PC-9 (cell line): ENCODE measurements at regions not wholly inside any gene's neighbourhood (a gene's known extent, or its start where the extent isn't known, plus 50 kb on each side); places are given as distances from the start of the nearest gene placed in this dataset.

ENCODE experiments used
- CTCF ChIP-seq: fragments of 200-600 bp; sonication (generic); conservative IDR thresholded peaks from 2 replicates; pipeline ENCODE4 v1.6.1; 2017; ENCODE audit warnings: mixed run types, antibody characterized with exemption, mild to moderate bottlenecking, moderate library complexity
- EZH2 ChIP-seq: fragments of 200-600 bp; sonication (generic); IDR thresholded peaks from 2 replicates; pipeline ENCODE4 v1.8.0; 2017; ENCODE audit warnings: antibody characterized with exemption, low read depth

DNA sequence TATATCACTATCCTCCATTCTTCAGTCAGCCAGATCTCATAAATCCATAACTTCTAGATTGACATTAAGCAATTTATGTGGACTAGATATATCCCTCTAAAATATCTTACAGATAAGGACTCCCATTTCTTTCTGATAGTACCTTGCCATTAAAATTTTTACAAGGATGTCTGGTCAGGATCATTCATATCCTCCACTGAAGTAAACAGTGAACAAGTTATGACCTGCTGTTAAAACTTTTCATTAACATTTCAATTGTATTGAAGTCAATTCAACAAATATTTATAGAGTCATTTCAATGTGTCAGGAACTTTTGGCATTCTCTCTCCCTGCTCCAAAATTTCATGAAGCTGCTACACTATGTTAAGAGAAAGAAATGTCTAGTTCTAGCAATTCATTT is 1159.6 kb downstream of the CDH12 start:
- no peak for TF ChIP-seq EZH2
- no peak for TF ChIP-seq CTCF
